Cardiac septum (tissue), 1 donor: ENCODE measurements at regions not wholly inside any gene's neighbourhood (a gene's known extent, or its start where the extent isn't known, plus 50 kb on each side); places are given as distances from the start of the nearest gene placed in this dataset.

Experiments used
- DNase-seq: peaks from one replicate; pipeline ENCODE4 v3.0.0-alpha.2; 2020; ENCODE audit warnings: low spot score
- intact Hi-C: fragments of 100-400 bp; cut with DNase I; formaldehyde crosslinking; loops from one replicate; pipeline ENCODE4 v1.14.0; 2022
- donor health status: DM: no; HTN: no; CAD: no.

DNA sequence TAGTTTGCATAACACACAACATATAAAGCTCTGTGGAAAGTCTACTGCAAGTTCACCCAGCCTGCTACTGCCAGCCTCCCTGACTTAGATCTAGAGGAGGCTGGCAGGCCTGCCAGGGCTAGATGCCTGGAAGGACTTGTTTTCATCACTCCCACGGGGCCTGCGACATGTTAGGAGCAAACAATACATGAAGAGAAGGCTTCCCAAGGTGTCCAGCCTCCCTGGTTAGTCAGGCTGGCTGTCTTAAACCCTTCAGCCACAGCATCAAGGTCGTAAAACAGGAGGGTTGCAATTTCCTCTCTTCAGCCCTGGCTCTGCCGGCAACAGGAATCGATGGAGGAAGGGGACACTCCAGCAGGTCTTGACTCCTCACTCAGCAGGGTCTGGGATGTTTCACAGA, 104.5 kb downstream of the NGF start:
- DNase-seq, result no peak
- intact Hi-C loops, result no loop called here

DNA sequence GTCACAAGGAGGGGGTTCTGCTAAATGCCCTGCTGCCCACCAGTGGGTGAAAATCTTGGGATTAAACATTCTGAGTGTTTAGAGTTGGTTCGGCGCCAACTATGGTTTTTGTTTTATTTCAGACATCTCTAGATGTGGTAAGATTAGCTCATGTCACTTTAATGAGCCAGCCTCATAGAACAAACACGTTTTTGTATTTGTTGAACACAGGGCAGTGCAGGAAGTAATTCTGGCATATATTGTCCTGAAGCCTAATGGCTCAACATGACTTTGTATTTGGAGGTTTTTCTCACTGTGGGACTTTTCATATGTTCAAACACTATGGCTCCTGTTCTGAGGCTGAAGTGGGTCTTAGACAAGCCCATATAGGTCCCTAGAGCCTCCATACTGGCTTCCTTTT, 107.8 kb downstream of the NGF start:
- intact Hi-C loops, result no loop called here
- DNase-seq, result no peak

DNA sequence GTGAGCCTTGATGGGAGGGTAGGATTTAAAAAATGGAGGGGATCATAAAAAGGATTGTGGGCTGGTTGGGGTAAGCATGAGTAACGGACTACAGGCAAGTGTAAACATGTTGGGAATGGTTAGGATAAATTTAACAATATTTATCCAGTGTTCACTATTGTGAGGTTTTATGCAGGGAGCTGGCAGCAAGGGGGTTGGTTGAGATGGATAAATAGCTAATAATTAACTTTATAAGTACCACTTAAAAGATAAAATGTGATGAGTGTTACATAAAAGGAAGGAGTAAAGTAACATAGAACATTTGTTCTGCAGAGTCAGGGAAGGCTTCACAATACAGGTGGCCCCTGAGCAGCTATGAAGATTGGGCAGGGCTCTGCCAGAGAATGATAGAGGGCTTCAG, 109.0 kb downstream of the NGF start:
- DNase-seq, result no peak
- intact Hi-C loops, result no loop called here

DNA sequence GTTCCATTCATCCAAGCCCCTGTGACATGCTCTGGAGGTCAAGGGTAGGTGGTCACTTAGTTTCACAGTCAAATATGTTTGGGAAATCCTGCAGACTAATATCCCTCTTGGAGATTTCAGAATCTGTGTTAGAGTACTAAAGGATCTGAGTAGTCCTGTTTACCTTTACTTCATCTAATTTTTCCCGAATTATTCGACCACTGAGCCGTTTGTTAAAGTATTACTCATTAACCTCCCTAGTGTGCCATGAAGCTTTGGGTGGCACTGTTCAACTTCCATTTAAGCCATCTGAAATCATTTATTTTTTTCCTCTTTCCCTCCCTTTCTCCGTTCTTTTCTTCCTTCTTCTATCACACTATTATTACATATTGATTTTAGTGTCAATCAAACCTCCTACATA, 109.9 kb downstream of the NGF start:
- no peak for DNase-seq
- intact Hi-C loops, result no loop called here

DNA sequence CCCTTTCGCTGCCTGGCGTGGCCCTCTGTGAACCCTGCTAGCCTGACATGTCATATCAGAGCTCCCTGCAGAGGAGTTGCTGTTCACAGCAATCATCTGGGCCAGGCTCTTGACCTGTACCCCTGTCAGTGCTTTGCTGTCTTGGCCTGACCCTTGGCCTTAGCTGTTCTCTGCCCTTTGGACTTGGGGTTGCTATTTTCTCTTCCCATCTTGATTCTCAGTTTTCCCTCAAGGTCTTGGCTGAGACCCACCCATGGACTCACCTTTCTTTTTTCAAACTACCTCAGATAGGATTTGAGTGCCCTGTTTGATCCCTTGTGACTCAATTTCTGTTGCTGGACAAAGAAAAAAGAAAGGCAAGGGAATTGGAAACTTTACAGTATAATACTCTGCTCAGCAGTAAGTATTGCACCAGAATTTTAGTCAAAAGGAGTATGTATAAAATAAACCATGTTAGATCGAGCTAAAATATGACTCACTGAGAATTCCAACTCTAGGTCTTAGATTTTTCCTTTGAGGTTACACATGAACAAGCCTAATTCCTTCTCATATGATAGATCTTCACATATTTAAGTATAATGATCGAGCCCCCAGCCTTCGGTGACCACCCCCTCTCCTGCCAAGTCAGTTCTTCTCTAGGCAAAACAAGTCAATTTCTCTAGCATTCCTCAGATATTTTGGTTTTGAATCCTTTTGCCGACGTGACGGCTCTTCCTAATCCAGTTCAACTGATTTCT, 110.5 kb downstream of the NGF start:
- DNase-seq, result no peak
- intact Hi-C loops, result no loop called here

DNA sequence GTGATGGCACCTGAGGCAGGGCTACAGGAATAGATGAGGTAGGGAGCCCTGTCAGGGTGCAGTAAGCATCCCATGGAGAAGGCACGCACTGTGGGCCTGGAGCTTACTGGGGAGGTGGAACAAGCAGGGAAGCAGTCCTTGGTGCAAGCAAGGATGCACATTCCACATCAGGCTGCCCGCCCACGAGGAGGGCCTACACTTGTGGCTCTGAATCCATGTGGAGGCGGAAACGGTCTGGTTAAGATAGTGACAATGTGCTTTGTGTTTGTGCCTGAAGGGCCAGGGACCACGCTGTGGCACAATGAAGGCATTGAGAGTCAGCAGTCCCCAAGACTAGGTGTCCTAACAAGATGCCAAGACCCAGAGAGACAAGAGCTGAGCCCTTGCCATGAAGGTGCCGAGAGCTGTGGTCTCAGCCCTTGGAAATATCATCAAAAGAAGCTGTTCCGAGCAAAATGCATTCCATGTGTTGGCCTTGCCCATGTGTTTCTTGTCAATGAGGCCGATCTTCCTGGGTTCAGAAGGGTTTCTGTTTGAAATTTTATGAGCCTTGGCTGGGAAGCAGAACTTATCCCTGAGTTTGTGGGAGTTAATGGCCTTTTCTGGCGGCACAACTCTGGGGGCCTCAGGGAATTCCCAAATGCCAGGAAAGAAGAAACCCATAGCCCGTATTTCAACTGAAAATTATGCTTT, 111.9 kb downstream of the NGF start:
- DNase-seq, result no peak
- intact Hi-C loops, result no loop called here

DNA sequence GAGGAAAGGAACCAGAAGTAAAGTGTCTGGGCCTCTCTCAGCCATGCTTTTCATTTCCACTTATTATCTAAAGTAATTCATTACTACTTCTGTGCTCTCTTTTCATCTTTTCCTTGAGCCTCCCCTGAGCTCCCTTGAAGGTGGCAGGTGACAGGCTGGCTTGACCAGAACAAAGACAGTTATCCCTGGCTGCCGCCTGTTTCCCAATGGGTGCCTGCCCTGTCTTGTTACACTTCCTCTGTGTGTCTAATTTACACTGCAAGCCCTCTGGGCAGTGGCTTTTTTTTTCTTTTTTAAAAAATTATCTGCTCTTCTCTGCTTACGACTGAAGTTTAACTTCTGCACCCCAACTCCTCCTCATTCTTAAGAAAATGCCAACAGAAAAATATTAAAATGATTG, 113.4 kb downstream of the NGF start:
- DNase-seq, result no peak
- intact Hi-C loops, result no loop called here

DNA sequence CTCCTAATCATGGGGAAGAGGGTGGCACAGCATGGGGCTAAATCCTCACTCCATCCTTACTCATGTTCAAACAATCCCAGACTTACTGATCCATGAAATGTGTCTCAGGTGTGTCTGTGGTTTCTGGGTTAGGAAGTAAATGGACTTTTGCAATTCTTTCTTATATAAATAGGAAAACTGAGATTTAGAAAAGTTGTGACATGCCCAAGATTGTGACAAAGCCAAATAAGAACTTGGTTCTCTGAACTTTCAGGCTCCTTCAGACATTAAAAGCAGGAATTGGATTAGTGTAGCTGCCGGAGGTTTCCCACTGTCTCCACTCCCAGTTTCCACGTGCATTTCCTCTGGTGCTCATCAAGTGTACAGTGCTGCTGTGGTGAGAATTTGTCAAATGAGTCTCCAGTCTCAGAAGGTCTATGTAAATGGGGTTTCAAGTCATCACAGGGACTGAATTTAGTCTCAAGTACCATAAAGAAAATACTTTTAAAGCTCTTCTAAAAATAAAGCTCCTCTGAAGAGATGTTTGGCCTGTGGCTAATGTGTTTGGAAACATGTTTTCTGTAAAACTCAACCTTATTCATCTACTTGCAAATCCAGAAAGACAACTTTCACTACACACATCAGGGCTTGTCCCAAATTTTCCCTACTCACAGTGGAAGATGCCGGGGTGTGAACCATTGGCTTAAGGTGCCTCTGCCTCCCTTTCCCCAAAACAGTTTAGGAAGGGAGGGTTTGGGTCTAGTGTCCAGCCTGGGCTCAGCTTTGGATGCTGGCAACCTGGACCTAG, 115.2 kb downstream of the NGF start:
- no peak for DNase-seq
- intact Hi-C loops, result no loop called here

DNA sequence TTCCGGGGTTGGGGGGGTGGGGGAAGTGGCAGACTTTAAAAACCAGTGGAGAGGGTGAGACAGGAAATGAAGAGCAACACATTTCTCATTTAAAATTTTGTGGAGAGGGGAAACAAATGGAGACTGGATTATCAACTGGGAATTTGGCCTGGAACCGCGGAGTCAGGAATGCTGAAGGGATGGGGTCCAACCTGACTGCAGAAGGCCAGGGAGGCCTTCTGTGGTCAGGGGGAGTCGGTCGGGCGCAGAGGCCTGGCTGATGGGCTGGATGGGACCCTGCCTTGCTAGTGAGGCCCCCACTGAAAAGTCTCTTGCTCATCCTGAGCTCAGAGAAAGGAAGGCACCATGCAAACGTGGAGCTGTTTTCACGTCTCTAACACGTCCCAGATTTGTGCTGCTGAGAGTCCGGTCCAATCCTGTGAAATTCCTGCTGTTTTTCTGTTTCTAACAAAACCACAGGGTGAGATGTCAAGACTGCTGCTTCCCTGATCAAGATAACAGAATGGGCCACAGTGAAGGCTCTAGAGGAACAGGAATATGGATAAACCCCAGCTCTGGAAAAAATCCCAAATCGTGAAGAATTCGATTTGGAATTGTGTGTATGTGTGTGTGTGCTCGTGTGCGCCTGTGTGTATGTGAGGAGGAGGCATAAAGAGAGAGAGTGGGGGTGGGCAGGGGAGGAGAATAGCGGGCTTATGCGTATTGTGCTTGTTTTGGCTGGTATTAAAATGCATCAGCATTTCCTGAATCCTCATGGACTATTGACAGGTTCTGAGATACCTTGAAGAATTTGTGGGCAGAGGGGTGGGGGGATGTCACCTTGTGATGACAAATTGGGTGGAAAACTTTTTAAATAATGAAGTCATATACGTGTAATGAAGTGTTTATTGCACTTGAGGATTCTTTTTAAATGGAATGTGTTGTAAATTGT, 117.4 kb downstream of the NGF start:
- intact Hi-C loops, result no loop called here
- DNase-seq, result no peak

DNA sequence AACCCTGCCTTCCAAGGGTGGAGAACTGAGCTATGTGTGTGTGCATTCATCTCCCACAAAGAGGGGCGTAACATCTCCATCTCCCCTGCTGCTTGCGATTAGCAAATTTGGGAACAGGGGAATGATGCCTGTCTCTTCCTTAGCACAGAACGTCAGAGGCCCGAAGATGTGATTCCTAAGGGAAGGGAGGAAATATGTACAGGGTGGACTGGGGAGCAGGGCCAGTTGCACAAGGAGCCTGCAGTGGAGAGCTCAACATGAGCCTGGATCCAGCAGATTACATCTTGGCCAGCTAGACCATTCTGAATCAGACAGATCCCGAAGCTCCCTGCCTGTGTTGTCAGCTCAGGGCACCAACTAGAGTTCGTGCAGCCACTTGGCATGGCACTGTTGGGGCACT, 118.1 kb downstream of the NGF start:
- DNase-seq, result no peak
- intact Hi-C loops, result no loop called here

DNA sequence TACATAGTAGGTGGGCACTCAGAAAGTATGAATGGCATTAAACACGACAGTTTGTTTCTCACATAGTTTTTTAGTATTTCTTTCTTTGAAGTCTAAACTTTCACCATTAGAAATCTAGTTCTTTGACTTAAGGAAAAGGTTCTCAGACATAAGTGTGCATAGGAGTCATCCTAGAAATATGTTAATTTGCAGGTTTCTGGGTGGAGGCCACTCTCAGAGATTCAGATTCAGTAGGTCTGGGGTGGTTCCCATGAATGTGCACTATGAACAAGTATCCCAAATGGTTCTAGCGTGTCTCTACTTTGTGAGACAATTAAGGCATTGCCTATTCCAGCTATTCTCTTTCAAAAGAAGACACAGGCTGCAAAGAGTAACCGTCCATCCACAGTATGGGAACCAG, 119.3 kb downstream of the NGF start:
- intact Hi-C loops, result no loop called here
- DNase-seq, result no peak

DNA sequence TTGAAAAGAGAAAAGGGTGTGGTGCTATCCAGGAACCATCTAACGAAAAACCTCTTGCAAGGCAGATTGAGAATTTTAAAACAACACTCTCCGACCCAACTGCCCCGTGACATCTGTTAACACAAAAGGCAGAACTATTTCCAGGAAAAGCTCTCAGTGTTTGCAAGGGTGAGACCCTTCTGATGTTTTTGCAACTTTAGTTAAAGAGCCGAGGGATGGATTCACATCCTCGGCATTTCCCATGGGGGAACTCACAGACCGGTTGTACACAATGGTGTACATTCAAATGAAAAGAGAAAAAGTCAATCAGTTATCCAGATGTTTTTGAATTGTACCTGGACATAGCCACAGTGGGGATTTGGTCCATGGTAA, 120.0 kb downstream of the NGF start:
- DNase-seq, result no peak
- intact Hi-C loops, result no loop called here

DNA sequence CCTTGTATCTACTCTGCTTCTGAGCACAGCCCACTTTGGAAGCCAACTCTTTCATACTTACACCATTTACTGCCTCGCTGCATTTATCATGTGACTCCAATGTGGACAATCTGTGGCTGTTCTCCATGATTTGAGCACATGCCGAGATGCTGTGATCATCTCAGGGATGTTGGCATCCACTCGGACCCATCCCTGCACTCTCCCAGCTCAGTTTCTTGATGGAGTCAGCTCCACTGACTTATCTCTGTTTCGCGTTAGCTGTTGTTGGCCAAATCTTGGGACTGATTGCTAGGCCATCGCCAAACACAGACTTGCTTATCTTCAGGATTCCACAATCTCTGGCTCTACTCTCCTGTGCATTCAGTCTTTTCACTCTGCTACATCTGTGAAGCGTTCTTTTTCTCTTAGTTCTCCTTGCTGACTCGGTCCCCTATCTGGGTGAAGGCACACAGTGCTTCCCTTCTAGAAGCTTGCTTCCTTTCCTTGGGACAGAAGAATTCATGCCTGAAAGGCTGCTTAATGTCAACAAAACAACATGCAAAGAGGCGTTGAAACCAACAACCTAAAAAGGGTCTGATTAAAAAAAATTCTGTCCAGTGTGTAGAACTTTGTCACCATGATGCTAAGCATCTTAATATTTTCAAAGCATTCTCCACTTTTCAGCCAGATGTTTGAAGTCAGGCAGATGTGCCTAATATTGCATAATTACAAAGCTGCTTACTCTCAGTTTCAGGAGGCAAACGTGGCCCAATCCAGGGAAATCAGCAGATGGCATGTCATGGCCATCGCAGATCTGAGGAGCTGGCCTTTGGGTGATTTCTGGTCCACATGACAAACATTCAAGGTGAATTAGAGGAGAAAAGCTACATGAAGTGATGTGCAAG, 120.7 kb downstream of the NGF start:
- no peak for DNase-seq

DNA sequence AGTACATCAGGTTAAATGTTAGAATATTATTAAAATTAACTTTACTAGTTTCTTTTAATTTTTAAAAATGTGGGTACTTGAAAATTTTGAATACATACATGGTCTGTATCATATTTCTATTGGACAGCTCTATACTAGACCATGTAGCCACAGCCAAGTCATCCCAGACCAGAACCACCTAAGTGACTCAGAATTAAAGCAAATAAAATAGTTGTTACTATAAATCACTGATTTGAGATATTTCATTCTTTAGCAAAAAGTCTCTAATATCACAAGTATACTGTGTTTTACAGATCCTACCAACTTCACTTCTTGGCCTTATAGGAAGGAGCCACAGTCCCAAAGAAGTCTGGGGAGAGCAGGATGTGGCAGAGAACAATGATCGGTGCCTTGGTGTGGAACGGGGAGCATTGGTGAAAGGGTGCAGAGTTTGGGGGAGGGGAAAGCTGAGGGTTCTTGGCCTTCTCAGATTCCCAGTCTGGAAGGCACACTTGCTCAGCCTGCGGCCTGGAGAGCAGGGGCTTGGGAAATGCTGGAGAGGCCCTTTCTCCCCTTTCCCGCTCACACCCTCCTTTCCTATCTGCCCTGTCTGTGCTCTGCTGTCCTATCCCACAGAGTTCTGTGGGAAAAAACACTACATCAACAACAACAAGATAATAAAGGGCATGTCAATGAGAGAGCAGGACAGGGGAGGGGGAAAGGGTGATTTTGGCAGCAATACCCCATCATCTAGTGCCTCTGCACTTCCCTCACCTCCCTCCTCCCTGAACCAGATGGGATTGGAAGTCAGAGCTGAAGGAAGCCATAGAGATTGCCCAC, 122.1 kb downstream of the NGF start:
- intact Hi-C loops, result no loop called here
- no peak for DNase-seq

More for the DNA sequence above, 120.7 kb downstream of the NGF start:
- intact Hi-C loops, result no loop called here

DNA sequence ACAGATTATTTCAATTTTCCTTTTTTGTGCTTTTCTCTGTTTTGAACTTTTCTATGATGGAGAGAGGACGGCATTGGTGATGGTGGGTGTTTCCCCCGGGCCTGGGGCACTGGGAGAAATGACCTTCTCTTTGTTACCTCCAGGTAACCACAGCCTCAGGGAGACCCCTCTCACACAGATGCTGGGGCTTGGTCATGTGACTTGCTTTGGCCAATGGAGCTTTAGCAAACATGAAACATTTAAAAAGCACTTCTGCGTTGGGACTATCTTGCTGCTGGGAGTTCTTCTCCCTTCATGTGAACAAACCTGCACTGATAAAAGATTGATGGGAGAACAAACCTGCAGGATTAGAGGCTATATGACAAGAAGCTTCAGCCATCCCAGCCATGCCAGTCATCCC, 122.9 kb downstream of the NGF start:
- no peak for DNase-seq
- intact Hi-C loops, result no loop called here

DNA sequence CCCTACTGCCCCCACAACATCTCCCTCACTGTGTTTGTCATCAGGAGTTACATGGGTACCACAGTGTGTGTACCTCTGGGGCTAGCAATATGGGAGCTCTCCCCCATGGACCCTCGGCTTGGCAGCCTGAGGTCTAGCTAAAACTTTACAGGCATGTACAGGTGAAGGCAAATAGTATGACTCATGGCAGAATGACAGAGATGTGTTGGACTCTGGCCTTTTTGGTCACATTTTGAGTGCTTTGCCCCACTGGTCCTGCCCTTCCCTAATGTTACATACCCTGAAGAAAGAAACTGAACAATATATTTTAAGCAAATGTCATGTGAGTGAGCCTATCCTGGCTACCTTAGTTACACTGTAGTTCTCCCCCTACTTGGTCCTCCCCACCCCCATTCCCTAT, 124.0 kb downstream of the NGF start:
- intact Hi-C loops, result no loop called here

DNA sequence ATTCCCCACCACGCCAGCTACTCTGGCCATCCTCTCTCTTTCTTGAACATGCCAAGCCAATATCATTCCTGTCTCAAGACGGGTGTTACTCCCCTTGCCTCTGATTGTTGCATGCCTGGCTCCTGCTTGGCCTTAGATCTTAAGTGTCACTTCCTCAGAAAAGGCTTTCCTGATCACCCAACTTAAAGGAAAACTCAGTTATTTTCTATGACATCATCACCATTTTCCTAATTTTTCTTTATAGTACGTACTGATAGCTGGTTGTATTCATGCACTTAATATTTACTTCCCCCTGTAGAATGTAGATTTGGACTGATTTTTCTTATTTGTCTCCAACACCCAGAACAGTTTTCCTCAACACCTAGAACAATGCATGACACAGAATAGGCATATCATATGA, 123.8 kb upstream of the TSPAN2 start:
- no peak for DNase-seq
- intact Hi-C loops, result no loop called here

More for the DNA sequence above, 124.0 kb downstream of the NGF start:
- DNase-seq, result no peak
